Mucosa of gallbladder (tissue), 1 donor: ENCODE measurements at regions not wholly inside any gene's neighbourhood (a gene's known extent, or its start where the extent isn't known, plus 50 kb on each side); places are given as distances from the start of the nearest gene placed in this dataset.

Source experiments
- DNase-seq: peaks from one replicate; pipeline ENCODE4 v3.0.0-alpha.2; 2020; ENCODE audit warnings: low spot score
- donor health status: DM: no; HTN: no; CAD: no.

- DNase-seq: no peak
Measured at GRCh38 chr2:147711031-147711430, 133.8 kb upstream of the ACVR2A start.

- no peak for DNase-seq
Measured at GRCh38 chr2:147709655-147710054, 135.2 kb upstream of the ACVR2A start.

- DNase-seq: no peak
Measured at GRCh38 chr2:147703171-147703570, 141.7 kb upstream of the ACVR2A start.

- no peak for DNase-seq
Measured at GRCh38 chr2:147698166-147698565, 146.7 kb upstream of the ACVR2A start.

GRCh38 chr2:147696426-147696825, 148.4 kb upstream of the ACVR2A start:
- no peak for DNase-seq

GRCh38 chr2:147689220-147689909, 155.5 kb upstream of the ACVR2A start:
- peak; percentile 10 for DNase-seq

- DNase-seq: no peak
Measured at GRCh38 chr2:147688242-147688641, 156.6 kb upstream of the ACVR2A start.

GRCh38 chr2:147686365-147686764, 158.5 kb upstream of the ACVR2A start:
- no peak for DNase-seq

GRCh38 chr2:147684903-147685302, 159.9 kb upstream of the ACVR2A start:
- no peak for DNase-seq

GRCh38 chr2:147683380-147683779, 161.4 kb upstream of the ACVR2A start:
- no peak for DNase-seq

GRCh38 chr2:147681093-147681492, 163.7 kb upstream of the ACVR2A start:
- no peak for DNase-seq

- no peak for DNase-seq
Measured at GRCh38 chr2:147679955-147680531, 164.8 kb upstream of the ACVR2A start.

- DNase-seq: no peak
Measured at GRCh38 chr2:147679191-147679954, 165.5 kb upstream of the ACVR2A start.

- DNase-seq: no peak
Measured at GRCh38 chr2:147665105-147665504, 179.7 kb upstream of the ACVR2A start.

- no peak for DNase-seq
Measured at GRCh38 chr2:147663962-147664361, 180.9 kb upstream of the ACVR2A start.

GRCh38 chr2:147663153-147663961, 181.5 kb upstream of the ACVR2A start:
- no peak for DNase-seq

- DNase-seq: no peak
Measured at GRCh38 chr2:147662221-147662620, 182.6 kb upstream of the ACVR2A start.

GRCh38 chr2:147660680-147661079, 184.1 kb upstream of the ACVR2A start:
- DNase-seq: no peak

GRCh38 chr2:147659051-147659450, 185.8 kb upstream of the ACVR2A start:
- no peak for DNase-seq

GRCh38 chr2:147657086-147658000, 187.5 kb upstream of the ACVR2A start:
- no peak for DNase-seq

GRCh38 chr2:147649998-147650397, 194.8 kb upstream of the ACVR2A start:
- no peak for DNase-seq
